T-cell (primary cell): ENCODE measurements at regions not wholly inside any gene's neighbourhood (a gene's known extent, or its start where the extent isn't known, plus 50 kb on each side); places are given as distances from the start of the nearest gene placed in this dataset.

Source experiments
- ATAC-seq, 4 experiments: fragments of 200-7000 bp in 3 of 4; fragments of 150-1000 bp in 1 of 4; cut with Tn5 transposase; replicated peaks in 1 of 4; 1 replicate in 3 of 4; 2 replicates in 1 of 4; pipeline ENCODE4 v1.10.0; 2021; ENCODE audit warnings: moderate library complexity in 3 of 4, mild to moderate bottlenecking in 2 of 4, moderate number of reproducible peaks in 1 of 4
- CTCF ChIA-PET, 2 donors: fragments of 300-600 bp; sonication (Branson Sonifier 250); formaldehyde crosslinking; loops; one replicate each; lab custom pipeline; 2022; ENCODE audit warnings: antibody characterized with exemption in 2 of 2; lab: Charles Lee
- POLR2A ChIA-PET, 2 donors: fragments of 300-600 bp; sonication (Branson Sonifier 250); formaldehyde crosslinking; loops; one replicate each; lab custom pipeline; 2022; ENCODE audit warnings: antibody characterized with exemption in 2 of 2; lab: Charles Lee
- DNase-seq, 35 experiments: peaks; one replicate each; pipeline versions ENCODE4 v3.0.0 to v3.0.0-alpha.2; 2013 to 2023
- H3K27ac ChIP-seq: one replicate; pipeline ENCODE4 v1.5.1; 2013; ENCODE audit warnings: low read length
- H3K27me3 ChIP-seq, 2 experiments: replicated peaks in 1 of 2; 1 replicate in 1 of 2; 2 replicates in 1 of 2; pipeline versions ENCODE4 v1.6.1 to v1.7.0; 2013; ENCODE audit warnings: low read length in 1 of 2, mixed read lengths in 1 of 2; ENCODE audit not compliant: control insufficient read depth in 2 of 2, insufficient read depth in 2 of 2; ENCODE audit errors: extremely low read depth in 1 of 2
- H3K36me3 ChIP-seq, 2 donors: 1 replicate in 1 of 2; 2 replicates in 1 of 2; pipeline versions ENCODE4 v1.6.1 to v1.7.0; 2013; ENCODE audit warnings: low read length in 1 of 2; ENCODE audit not compliant: control insufficient read depth in 2 of 2, insufficient read depth in 1 of 2; ENCODE audit errors: extremely low read depth in 1 of 2
- H3K4me1 ChIP-seq, 2 experiments: 1 replicate in 1 of 2; 2 replicates in 1 of 2; pipeline versions ENCODE4 v1.6.1 to v1.7.0; 2013; ENCODE audit warnings: low read length in 2 of 2, mixed read lengths in 1 of 2; ENCODE audit not compliant: insufficient read depth in 2 of 2, control insufficient read depth in 1 of 2; ENCODE audit errors: extremely low read depth in 1 of 2
- H3K4me3 ChIP-seq, 2 donors: 1 replicate in 1 of 2; 2 replicates in 1 of 2; pipeline versions ENCODE4 v1.5.1 to v1.7.0; 2013; ENCODE audit warnings: mild to moderate bottlenecking in 2 of 2, low read length in 1 of 2, moderate library complexity in 1 of 2; ENCODE audit not compliant: control insufficient read depth in 1 of 2; ENCODE audit errors: extremely low read depth in 1 of 2
- H3K9me3 ChIP-seq: 2 replicates; pipeline ENCODE4 v1.7.0; 2013
- H3K27ac Mint-ChIP-seq, 2 donors: one replicate each; pipeline ENCODE4 v1.8.0; 2020 to 2021; ENCODE audit warnings: mild to moderate bottlenecking in 2 of 2, mixed read lengths in 2 of 2
- H3K27me3 Mint-ChIP-seq, 2 donors: one replicate each; pipeline ENCODE4 v1.8.0; 2021 to 2022; ENCODE audit warnings: mixed read lengths in 2 of 2
- H3K36me3 Mint-ChIP-seq: one replicate; pipeline ENCODE4 v1.8.0; 2021; ENCODE audit warnings: mixed read lengths
- H3K4me1 Mint-ChIP-seq, 3 donors: one replicate each; pipeline ENCODE4 v1.8.0; 2020 to 2022; ENCODE audit warnings: mixed read lengths in 3 of 3, mild to moderate bottlenecking in 1 of 3
- H3K4me3 Mint-ChIP-seq, 3 donors: one replicate each; pipeline ENCODE4 v1.8.0; 2020 to 2022; ENCODE audit warnings: mild to moderate bottlenecking in 3 of 3, mixed read lengths in 3 of 3, moderate library complexity in 3 of 3
- H3K9me3 Mint-ChIP-seq, 3 donors: one replicate each; pipeline ENCODE4 v1.8.0; 2020 to 2022; ENCODE audit warnings: mixed read lengths in 3 of 3
- WGBS: methylation state at CpG from one replicate; pipeline ENCODE4 v1.1.5; 2013; ENCODE audit warnings: missing lambda C conversion rate; ENCODE audit not compliant: insufficient coverage; 5-methylcytosine and 5-hydroxymethylcytosine counted together

GRCh38 chr5:38023371-38023770, 183.5 kb upstream of the GDNF start:
- peaks cover 2 to 11% of the 10 kb centered on the region in 2 donors for H3K27me3 Mint-ChIP-seq
- H3K4me1 Mint-ChIP-seq = no peaks in the 10 kb centered on the region
- POLR2A ChIA-PET = no interaction called here

GRCh38 chr5:38022631-38023030, 182.8 kb upstream of the GDNF start:
- no peaks in the 10 kb centered on the region for H3K36me3 Mint-ChIP-seq
- Histone ChIP-seq H3K27ac (no peak overlapping the region), H3K4me1 (no peaks in the 10 kb centered on the region), H3K9me3 (no peaks in the 10 kb centered on the region), H3K27me3 (no peaks in the 10 kb centered on the region), H3K4me3 (no peak overlapping the region), H3K36me3 (no peaks in the 10 kb centered on the region)
- CTCF ChIA-PET = no interaction called here
- POLR2A ChIA-PET = no interaction called here
- peaks cover 0 to 4% (median 0%) of the 10 kb centered on the region in 3 donors for H3K9me3 Mint-ChIP-seq
- no peak overlapping the region for H3K27ac Mint-ChIP-seq
- no peaks in the 10 kb centered on the region for H3K4me1 Mint-ChIP-seq
- no peak overlapping the region for H3K4me3 Mint-ChIP-seq
- H3K27me3 Mint-ChIP-seq = peaks cover 2 to 11% of the 10 kb centered on the region in 2 donors
- ATAC-seq = no peak
- no peak for DNase-seq
- WGBS = 67% methylated on average over 1 of the region's 4 CpGs

More at GRCh38 chr5:38023371-38023770, 183.5 kb upstream of the GDNF start:
- ATAC-seq (no peak), DNase-seq (no peak)
- H3K27ac ChIP-seq = no peak overlapping the region
- H3K9me3 ChIP-seq = no peaks in the 10 kb centered on the region
- Mint-ChIP-seq H3K4me3 (no peak overlapping the region), H3K9me3 (peaks cover 0 to 4% (median 0%) of the 10 kb centered on the region in 3 donors), H3K36me3 (no peaks in the 10 kb centered on the region), H3K27ac (no peak overlapping the region)
- no peaks in the 10 kb centered on the region for H3K36me3 ChIP-seq
- H3K27me3 ChIP-seq = no peaks in the 10 kb centered on the region
- CTCF ChIA-PET = no interaction called here
- H3K4me1 ChIP-seq = no peaks in the 10 kb centered on the region
- WGBS = no CpG with 5 or more reads among the region's 4 CpGs
- no peak overlapping the region for H3K4me3 ChIP-seq

- CTCF ChIA-PET = no interaction called here
- DNase-seq (no peak), ATAC-seq (no peak)
- Mint-ChIP-seq H3K4me3 (no peak overlapping the region), H3K27me3 (peaks cover 0 to 10% of the 10 kb centered on the region in 2 donors), H3K36me3 (no peaks in the 10 kb centered on the region), H3K9me3 (peaks cover 0 to 4% (median 0%) of the 10 kb centered on the region in 3 donors), H3K27ac (no peak overlapping the region), H3K4me1 (no peaks in the 10 kb centered on the region)
- POLR2A ChIA-PET = no interaction called here
- 100% methylated on average over 1 of the region's 6 CpGs for WGBS
- H3K4me3 ChIP-seq = no peak overlapping the region
- H3K27me3 ChIP-seq = no peaks in the 10 kb centered on the region
- no peaks in the 10 kb centered on the region for H3K36me3 ChIP-seq
- H3K27ac ChIP-seq = no peak overlapping the region
- H3K4me1 ChIP-seq = no peaks in the 10 kb centered on the region
- H3K9me3 ChIP-seq = no peaks in the 10 kb centered on the region
These were observed 178.2 kb upstream of the GDNF start for GRCh38 chr5:38018016-38018415.

- DNase-seq = no peak
- no peaks in the 10 kb centered on the region for H3K9me3 ChIP-seq
- H3K4me3 ChIP-seq = no peak overlapping the region
- Mint-ChIP-seq H3K36me3 (no peaks in the 10 kb centered on the region), H3K27me3 (peaks cover 0 to 5% of the 10 kb centered on the region in 2 donors), H3K4me1 (no peaks in the 10 kb centered on the region), H3K4me3 (no peak overlapping the region), H3K9me3 (no peaks in the 10 kb centered on the region), H3K27ac (no peak overlapping the region)
- WGBS = no CpG with 5 or more reads among the region's 3 CpGs
- H3K36me3 ChIP-seq = no peaks in the 10 kb centered on the region
- H3K27me3 ChIP-seq = no peaks in the 10 kb centered on the region
- no peak overlapping the region for H3K27ac ChIP-seq
- ATAC-seq = no peak
- CTCF ChIA-PET = no interaction called here
- H3K4me1 ChIP-seq = no peaks in the 10 kb centered on the region
- POLR2A ChIA-PET = no interaction called here
These were observed 173.3 kb upstream of the GDNF start for GRCh38 chr5:38013107-38013506.

- no peak for DNase-seq
- Histone ChIP-seq H3K27me3 (no peaks in the 10 kb centered on the region), H3K4me3 (no peak overlapping the region), H3K27ac (no peak overlapping the region), H3K4me1 (no peaks in the 10 kb centered on the region), H3K36me3 (no peaks in the 10 kb centered on the region), H3K9me3 (no peaks in the 10 kb centered on the region)
- WGBS = 75% methylated on average over 2 of the region's 3 CpGs
- no peak overlapping the region for H3K27ac Mint-ChIP-seq
- H3K36me3 Mint-ChIP-seq = no peaks in the 10 kb centered on the region
- POLR2A ChIA-PET = no interaction called here
- H3K27me3 Mint-ChIP-seq = peaks cover 0 to 5% of the 10 kb centered on the region in 2 donors
- no peak overlapping the region for H3K4me3 Mint-ChIP-seq
- CTCF ChIA-PET = no interaction called here
- no peak for ATAC-seq
- H3K9me3 Mint-ChIP-seq = no peaks in the 10 kb centered on the region
- H3K4me1 Mint-ChIP-seq = no peaks in the 10 kb centered on the region
These were observed 171.9 kb upstream of the GDNF start for GRCh38 chr5:38011668-38012188.

GRCh38 chr5:38009749-38010358, 170.0 kb upstream of the GDNF start:
- no peaks in the 10 kb centered on the region for H3K4me1 Mint-ChIP-seq
- no peaks in the 10 kb centered on the region for H3K9me3 Mint-ChIP-seq
- no peaks in the 10 kb centered on the region for H3K36me3 Mint-ChIP-seq
- Histone ChIP-seq H3K27me3 (no peaks in the 10 kb centered on the region), H3K4me3 (no peak overlapping the region), H3K36me3 (no peaks in the 10 kb centered on the region), H3K9me3 (no peaks in the 10 kb centered on the region), H3K4me1 (no peaks in the 10 kb centered on the region), H3K27ac (no peak overlapping the region)
- H3K27me3 Mint-ChIP-seq = peaks cover 0 to 5% of the 10 kb centered on the region in 2 donors
- POLR2A ChIA-PET = no interaction called here
- 86% methylated on average over 1 of the region's 2 CpGs for WGBS
- no peak for ATAC-seq
- no peak overlapping the region for H3K27ac Mint-ChIP-seq
- H3K4me3 Mint-ChIP-seq = no peak overlapping the region
- no peak for DNase-seq
- CTCF ChIA-PET = no interaction called here
